ENCODE measurements at regions not wholly inside any gene's neighbourhood (a gene's known extent, or its start where the extent isn't known, plus 50 kb on each side); places are given as distances from the start of the nearest gene placed in this dataset.

DNA sequence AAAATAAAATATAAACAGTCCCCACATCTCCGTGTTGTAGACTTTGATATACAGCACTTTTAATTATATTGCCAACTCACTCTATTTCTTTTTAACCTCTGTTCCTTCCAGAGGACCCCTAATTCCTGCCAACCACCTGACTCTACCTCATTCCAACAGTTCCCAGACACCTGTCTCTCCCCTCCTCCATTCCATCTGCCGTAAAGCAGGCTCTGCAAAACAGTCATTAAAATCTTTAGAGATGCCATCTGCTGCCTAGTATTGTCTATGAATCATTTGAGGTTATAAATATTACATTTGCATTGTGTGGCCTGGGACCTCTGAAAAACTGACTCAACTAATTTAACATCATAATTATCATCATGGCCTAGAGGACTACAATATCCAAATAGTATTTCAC lies 148.8 kb upstream of the DCN start:
- 40 to 64% methylated on average over 2 of the region's 2 CpGs for whole genome bisulfite sequencing, 2 donors (ENCODE audit: low coverage in 1 of 2)
- Histone ChIP-seq H3K9me3 (no peaks in the 10 kb centered on the region), H3K4me1 (no peaks in the 10 kb centered on the region), H3K27me3 (no peaks in the 10 kb centered on the region), H3K36me3 (no peaks in the 10 kb centered on the region), H3K27ac (no peak overlapping the region), H3K4me3 (no peak overlapping the region)
- in situ Hi-C loops (cut with MboI; ENCODE audit: low pct_ligation_motif_present in 1 of 4, low pct_unique_long_range_greater_than_20kb in 1 of 4, low sequenced_read_pairs in 3 of 4) (loop anchor here in 2 of 4 donors (25.0 kb wide), 2 partner anchors 144 to 369 kb away; partner anchors contain the start of genes CCER1 (in 1 of the 2) and DCN (in 1 of the 2)), intact Hi-C loops (cut with DNase I; ENCODE audit: low total_unique reads) (no loop called here)
- no peak for DNase-seq
- TF ChIP-seq POLR2AphosphoS5 (IDR thresholded peaks at IDR 0.05) = no peak
- no peak for TF ChIP-seq POLR2A (IDR thresholded peaks at IDR 0.05)
- TF ChIP-seq, protein P1, sequence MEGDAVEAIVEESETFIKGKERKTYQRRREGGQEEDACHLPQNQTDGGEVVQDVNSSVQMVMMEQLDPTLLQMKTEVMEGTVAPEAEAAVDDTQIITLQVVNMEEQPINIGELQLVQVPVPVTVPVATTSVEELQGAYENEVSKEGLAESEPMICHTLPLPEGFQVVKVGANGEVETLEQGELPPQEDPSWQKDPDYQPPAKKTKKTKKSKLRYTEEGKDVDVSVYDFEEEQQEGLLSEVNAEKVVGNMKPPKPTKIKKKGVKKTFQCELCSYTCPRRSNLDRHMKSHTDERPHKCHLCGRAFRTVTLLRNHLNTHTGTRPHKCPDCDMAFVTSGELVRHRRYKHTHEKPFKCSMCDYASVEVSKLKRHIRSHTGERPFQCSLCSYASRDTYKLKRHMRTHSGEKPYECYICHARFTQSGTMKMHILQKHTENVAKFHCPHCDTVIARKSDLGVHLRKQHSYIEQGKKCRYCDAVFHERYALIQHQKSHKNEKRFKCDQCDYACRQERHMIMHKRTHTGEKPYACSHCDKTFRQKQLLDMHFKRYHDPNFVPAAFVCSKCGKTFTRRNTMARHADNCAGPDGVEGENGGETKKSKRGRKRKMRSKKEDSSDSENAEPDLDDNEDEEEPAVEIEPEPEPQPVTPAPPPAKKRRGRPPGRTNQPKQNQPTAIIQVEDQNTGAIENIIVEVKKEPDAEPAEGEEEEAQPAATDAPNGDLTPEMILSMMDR (IDR thresholded peaks at IDR 0.05) = no peak
- no peak for TF ChIP-seq EP300 (IDR thresholded peaks at IDR 0.05; ENCODE audit: low read depth)

- TF ChIP-seq EP300 (IDR thresholded peaks at IDR 0.05; ENCODE audit: low read depth) (no peak), POLR2A (IDR thresholded peaks at IDR 0.05) (no peak), POLR2AphosphoS5 (IDR thresholded peaks at IDR 0.05) (no peak)
- TF ChIP-seq, protein P1 (IDR thresholded peaks at IDR 0.05) = no peak
- Histone ChIP-seq H3K27ac (no peak overlapping the region), H3K4me1 (no peaks in the 10 kb centered on the region), H3K36me3 (no peaks in the 10 kb centered on the region), H3K4me3 (no peak overlapping the region), H3K27me3 (no peaks in the 10 kb centered on the region), H3K9me3 (no peaks in the 10 kb centered on the region)
- WGBS, 2 donors (ENCODE audit: low coverage in 1 of 2) = 83 to 90% methylated on average over 3 of the region's 3 CpGs
- in situ Hi-C loops (cut with MboI; ENCODE audit: low pct_ligation_motif_present in 1 of 4, low pct_unique_long_range_greater_than_20kb in 1 of 4, low sequenced_read_pairs in 3 of 4) (loop anchor here (5.0 to 25.0 kb wide), 5 partner anchors 141 to 366 kb away; partner anchors contain the start of genes DCN (in 2 of the 4) and CCER1 (in 1 of the 4)), intact Hi-C loops (cut with DNase I; ENCODE audit: low total_unique reads) (loop anchor here (10.0 kb wide), 1 partner anchor 154 kb away; no protein-coding TSS in a partner anchor)
- DNase-seq = no peak
Measured at GRCh38 chr12:91328451-91328850, 145.8 kb upstream of the DCN start.

GRCh38 chr12:91327889-91328288 lies 145.3 kb upstream of the DCN start:
- intact Hi-C loops (cut with DNase I; ENCODE audit: low total_unique reads) (loop anchor here (10.0 kb wide), 1 partner anchor 153 kb away; no protein-coding TSS in a partner anchor), in situ Hi-C loops (cut with MboI; ENCODE audit: low pct_ligation_motif_present in 1 of 4, low pct_unique_long_range_greater_than_20kb in 1 of 4, low sequenced_read_pairs in 3 of 4) (loop anchor here (5.0 to 25.0 kb wide), 5 partner anchors 141 to 366 kb away; partner anchors contain the start of genes DCN (in 2 of the 4) and CCER1 (in 1 of the 4))
- Histone ChIP-seq H3K36me3 (no peaks in the 10 kb centered on the region), H3K27ac (peak overlapping the region in 1 of 4 donors; percentile 32), H3K27me3 (no peaks in the 10 kb centered on the region), H3K4me3 (no peak overlapping the region), H3K9me3 (no peaks in the 10 kb centered on the region), H3K4me1 (no peaks in the 10 kb centered on the region)
- TF ChIP-seq EP300 (IDR thresholded peaks at IDR 0.05; ENCODE audit: low read depth) (no peak), POLR2AphosphoS5 (IDR thresholded peaks at IDR 0.05) (no peak), POLR2A (IDR thresholded peaks at IDR 0.05) (no peak)
- TF ChIP-seq, protein P1 (IDR thresholded peaks at IDR 0.05) = no peak
- DNase-seq = no peak
- 34 to 39% methylated on average over 3 of the region's 3 CpGs for WGBS, 2 donors (ENCODE audit: low coverage in 1 of 2)

DNA sequence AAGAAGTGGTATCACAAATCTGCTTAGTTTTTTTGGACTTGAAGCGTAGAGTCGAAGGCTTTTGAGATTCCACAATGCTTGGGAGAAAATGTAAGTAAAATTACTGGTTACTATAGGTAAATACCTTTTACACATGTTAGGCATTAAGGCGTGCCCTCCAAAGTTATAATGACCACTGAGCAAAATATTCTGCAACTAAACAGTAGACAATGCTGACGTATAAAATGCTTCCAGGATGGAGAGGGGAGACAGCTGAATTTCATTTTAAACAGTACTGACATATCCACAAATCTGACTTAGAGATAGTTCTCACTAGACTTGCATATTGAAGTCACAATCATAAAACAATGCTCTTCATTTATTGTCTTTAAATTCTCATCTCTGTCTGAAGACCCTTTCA lies 144.5 kb upstream of the DCN start:
- intact Hi-C loops (cut with DNase I; ENCODE audit: low total_unique reads) (loop anchor here (10.0 kb wide), 1 partner anchor 152 kb away; no protein-coding TSS in a partner anchor), in situ Hi-C loops (cut with MboI; ENCODE audit: low pct_ligation_motif_present in 1 of 4, low pct_unique_long_range_greater_than_20kb in 1 of 4, low sequenced_read_pairs in 3 of 4) (loop anchor here (5.0 to 25.0 kb wide), 5 partner anchors 140 to 365 kb away; partner anchors contain the start of genes DCN (in 2 of the 4) and CCER1 (in 1 of the 4))
- DNase-seq = no peak
- peak overlapping the region; percentile 1 to 29 (median 12) for H3K27ac ChIP-seq
- no peak overlapping the region for H3K4me3 ChIP-seq
- no peaks in the 10 kb centered on the region for H3K4me1 ChIP-seq
- no peak for TF ChIP-seq POLR2A (IDR thresholded peaks at IDR 0.05)
- TF ChIP-seq POLR2AphosphoS5 (IDR thresholded peaks at IDR 0.05) = no peak
- TF ChIP-seq EP300 (IDR thresholded peaks at IDR 0.05; ENCODE audit: low read depth) = no peak
- TF ChIP-seq, protein P1 (IDR thresholded peaks at IDR 0.05) = no peak
- H3K9me3 ChIP-seq = no peaks in the 10 kb centered on the region
- no peaks in the 10 kb centered on the region for H3K27me3 ChIP-seq
- 60 to 71% methylated on average over 1 to 4 of the region's 4 CpGs for WGBS, 2 donors (ENCODE audit: low coverage in 1 of 2)
- H3K36me3 ChIP-seq = no peaks in the 10 kb centered on the region
